Left lung (tissue), 4 donors: ENCODE measurements at regions not wholly inside any gene's neighbourhood (a gene's known extent, or its start where the extent isn't known, plus 50 kb on each side); places are given as distances from the start of the nearest gene placed in this dataset.

Experiments used
- ATAC-seq: fragments of 200-7000 bp; cut with Tn5 transposase; one replicate; pipeline ENCODE4 v1.9.1; 2020; ENCODE audit warnings: moderate library complexity
- DNase-seq, 4 donors: peaks; one replicate each; pipeline ENCODE4 v3.0.0-alpha.2; 2013 to 2020
- H3K27ac ChIP-seq, 2 donors: fragments of 200-600 bp; sonication (generic) in 1 of 2; one replicate each; pipeline versions ENCODE4 v1.5.0 to v1.8.0; 2020 to 2021
- H3K27me3 ChIP-seq, 2 donors: fragments of 200-600 bp; sonication (generic) in 1 of 2; one replicate each; pipeline versions ENCODE4 v1.5.0 to v1.8.0; 2020 to 2021
- H3K36me3 ChIP-seq, 2 donors: fragments of 200-600 bp; sonication (generic) in 1 of 2; one replicate each; pipeline versions ENCODE4 v1.5.0 to v1.8.0; 2020 to 2021
- H3K4me1 ChIP-seq, 2 donors: fragments of 200-600 bp; one replicate each; pipeline ENCODE4 v1.8.0; 2021
- H3K4me3 ChIP-seq, 2 donors: fragments of 200-600 bp; sonication (generic) in 1 of 2; one replicate each; pipeline versions ENCODE4 v1.5.0 to v1.8.0; 2020 to 2021; ENCODE audit warnings: mild to moderate bottlenecking in 1 of 2
- H3K9me3 ChIP-seq, 2 donors: fragments of 200-600 bp; sonication (generic) in 1 of 2; one replicate each; pipeline versions ENCODE4 v1.5.0 to v1.8.0; 2020 to 2021
- CTCF ChIP-seq, 2 donors: fragments of 200-600 bp; sonication (generic) in 1 of 2; IDR thresholded peaks; one replicate each; pipeline versions ENCODE4 v1.5.0 to v1.8.0; 2021; ENCODE audit warnings: antibody characterized with exemption in 2 of 2
- intact Hi-C, 2 donors: fragments of 100-400 bp; cut with DNase I; formaldehyde crosslinking; loops; one replicate each; pipeline versions ENCODE4 v1.11.2 to v1.14.2; 2022
- donor health status: DM: no; HTN: yes; CAD: no.
- donor health status: DM: no; HTN: no; CAD: no.

GRCh38 chr12:41768456-41768855, 376.2 kb downstream of the GXYLT1 start:
- Histone ChIP-seq H3K4me1 (no peaks in the 10 kb centered on the region), H3K4me3 (no peak overlapping the region), H3K9me3 (no peaks in the 10 kb centered on the region), H3K27ac (no peak overlapping the region), H3K36me3 (no peaks in the 10 kb centered on the region), H3K27me3 (no peaks in the 10 kb centered on the region)
- intact Hi-C loops = no loop called here
- no peak for TF ChIP-seq CTCF (IDR thresholded peaks at IDR 0.05)
- DNase-seq = no peak
- ATAC-seq = no peak

GRCh38 chr12:41762691-41763090, 382.0 kb downstream of the GXYLT1 start:
- no peaks in the 10 kb centered on the region for H3K36me3 ChIP-seq
- peaks cover 0 to 4% of the 10 kb centered on the region in 2 donors for H3K9me3 ChIP-seq
- no peak for DNase-seq
- no peaks in the 10 kb centered on the region for H3K27me3 ChIP-seq
- no peak for ATAC-seq
- intact Hi-C loops = no loop called here
- TF ChIP-seq CTCF (IDR thresholded peaks at IDR 0.05) = no peak
- no peak overlapping the region for H3K27ac ChIP-seq
- no peak overlapping the region for H3K4me3 ChIP-seq
- no peaks in the 10 kb centered on the region for H3K4me1 ChIP-seq

GRCh38 chr12:41745593-41745992, 399.1 kb downstream of the GXYLT1 start:
- no peaks in the 10 kb centered on the region for H3K4me1 ChIP-seq
- no peak for TF ChIP-seq CTCF (IDR thresholded peaks at IDR 0.05)
- H3K9me3 ChIP-seq = peaks cover 0 to 4% of the 10 kb centered on the region in 2 donors
- DNase-seq (no peak), ATAC-seq (no peak)
- H3K4me3 ChIP-seq = no peak overlapping the region
- H3K27me3 ChIP-seq = no peaks in the 10 kb centered on the region
- H3K36me3 ChIP-seq = no peaks in the 10 kb centered on the region
- H3K27ac ChIP-seq = no peak overlapping the region
- intact Hi-C loops = no loop called here

GRCh38 chr12:41743835-41744234, 400.8 kb downstream of the GXYLT1 start:
- intact Hi-C loops = no loop called here
- Histone ChIP-seq H3K9me3 (no peaks in the 10 kb centered on the region), H3K36me3 (no peaks in the 10 kb centered on the region), H3K27ac (no peak overlapping the region), H3K4me1 (no peaks in the 10 kb centered on the region), H3K4me3 (no peak overlapping the region), H3K27me3 (no peaks in the 10 kb centered on the region)
- no peak for ATAC-seq
- no peak for TF ChIP-seq CTCF (IDR thresholded peaks at IDR 0.05)
- no peak for DNase-seq

- Histone ChIP-seq H3K4me1 (no peaks in the 10 kb centered on the region), H3K9me3 (no peaks in the 10 kb centered on the region), H3K4me3 (no peak overlapping the region), H3K36me3 (no peaks in the 10 kb centered on the region), H3K27me3 (no peaks in the 10 kb centered on the region), H3K27ac (no peak overlapping the region)
- ATAC-seq = no peak
- intact Hi-C loops = no loop called here
- TF ChIP-seq CTCF (IDR thresholded peaks at IDR 0.05) = no peak
- no peak for DNase-seq
Measured at GRCh38 chr12:41739066-41739465, 405.6 kb downstream of the GXYLT1 start.
